HEK293 (cell line): ENCODE measurements at regions not wholly inside any gene's neighbourhood (a gene's known extent, or its start where the extent isn't known, plus 50 kb on each side); places are given as distances from the start of the nearest gene placed in this dataset.

Experiments used
- ZBTB21 ChIP-seq: fragments of 450-650 bp; formaldehyde crosslinking; IDR thresholded peaks from 2 replicates; pipeline ENCODE4 v1.5.1; 2017; ENCODE audit warnings: missing biosample characterization, missing genetic modification characterization
- ZNF26 ChIP-seq: fragments of 450-650 bp; formaldehyde crosslinking; IDR thresholded peaks from 2 replicates; pipeline ENCODE4 v1.5.1; 2016; ENCODE audit warnings: missing biosample characterization, missing genetic modification characterization
- ZNF501 ChIP-seq: fragments of 450-650 bp; formaldehyde crosslinking; IDR thresholded peaks from 2 replicates; pipeline ENCODE4 v1.5.1; 2016; ENCODE audit warnings: missing biosample characterization, missing genetic modification characterization

- TF ChIP-seq ZNF501 (tag by site-specific recombination): no peak
- no peak for TF ChIP-seq ZBTB21 (tag by site-specific recombination)
- TF ChIP-seq ZNF26 (tag by site-specific recombination): no peak
These were observed 238.2 kb upstream of the IRS2 start for GRCh38 chr13:110024645-110024980.
